ENCODE measurements at regions not wholly inside any gene's neighbourhood (a gene's known extent, or its start where the extent isn't known, plus 50 kb on each side); places are given as distances from the start of the nearest gene placed in this dataset.
A peak's percentile ranks its signal among the peaks of the same experiment; 100 is the strongest.
"Not testable (repeated sequence)": the region's sequence is repeated elsewhere in the genome, so short reads cannot be mapped to it uniquely, and the experiment has no call there.

DNA sequence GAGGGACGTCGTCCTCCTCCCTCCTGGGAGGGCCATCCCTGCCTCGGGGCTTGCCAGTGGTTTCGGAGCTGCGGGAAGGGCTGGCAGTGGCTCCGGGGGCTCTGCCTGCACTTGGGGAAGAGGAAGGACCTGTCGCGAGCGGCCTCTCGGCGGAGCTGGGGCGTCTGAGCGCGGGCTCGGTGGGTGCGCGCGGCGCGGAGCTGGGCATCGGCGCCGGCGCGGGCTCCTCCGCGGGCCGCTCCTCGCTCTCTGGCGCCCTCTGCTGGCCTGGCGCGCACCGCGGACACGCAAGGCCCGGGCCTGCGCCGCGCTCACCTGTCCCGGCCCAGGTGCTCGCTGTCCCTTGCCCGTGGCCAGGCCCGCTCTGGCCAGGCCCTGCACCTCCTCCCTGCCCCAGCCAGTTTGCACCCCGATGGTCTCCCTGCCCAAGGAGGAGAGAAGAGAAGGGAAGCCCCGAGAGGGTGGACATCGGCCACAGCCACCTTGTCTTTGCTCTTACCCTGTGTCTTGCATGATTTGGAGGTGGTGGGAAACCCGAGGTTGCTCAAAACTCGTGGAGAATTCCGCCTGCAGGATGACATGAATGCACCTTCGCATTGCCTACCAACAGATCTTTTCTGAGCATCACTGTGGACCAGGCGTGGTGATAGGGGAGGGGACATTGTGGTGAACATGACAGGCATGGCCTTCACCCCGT is 119.2 kb downstream of the OTOP1 start:
- H3K9me3 ChIP-seq (ENCODE audit: low read length); CTCF ChIA-PET (ENCODE audit: unreplicated experiment); H3K79me2 ChIP-seq (ENCODE audit: insufficient read depth, low read depth, low read length); H3K4me1 ChIP-seq (ENCODE audit: insufficient read depth, low read length, poor library complexity, severe bottlenecking); BruUV-seq (replicated peaks); H4K20me1 ChIP-seq (ENCODE audit: insufficient read depth, low read length); H2AFZ ChIP-seq (ENCODE audit: low read length); H3K9me2 ChIP-seq (ENCODE audit: insufficient read depth, low read length); POLR2A ChIA-PET; H3K27ac ChIP-seq (ENCODE audit: low read depth, low read length, poor library complexity, severe bottlenecking); H3K36me3 ChIP-seq (ENCODE audit: insufficient read depth, low read length): not testable (repeated sequence)
- peak; percentile 54 for DNase-seq (ENCODE audit: low spot score)
- intact Hi-C loops (cut with micrococcal nuclease; ENCODE audit: unreplicated experiment), result loop anchor here (10.0 kb wide), 1 partner anchor 123 kb away; no protein-coding TSS in a partner anchor
- Histone ChIP-seq H3K4me3 (ENCODE audit: low read depth, low read length, poor library complexity, severe bottlenecking) (peak overlapping the region; percentile 48), H3K4me2 (ENCODE audit: low read length) (peak overlapping the region; percentile 56)
- TF ChIP-seq, protein P1, sequence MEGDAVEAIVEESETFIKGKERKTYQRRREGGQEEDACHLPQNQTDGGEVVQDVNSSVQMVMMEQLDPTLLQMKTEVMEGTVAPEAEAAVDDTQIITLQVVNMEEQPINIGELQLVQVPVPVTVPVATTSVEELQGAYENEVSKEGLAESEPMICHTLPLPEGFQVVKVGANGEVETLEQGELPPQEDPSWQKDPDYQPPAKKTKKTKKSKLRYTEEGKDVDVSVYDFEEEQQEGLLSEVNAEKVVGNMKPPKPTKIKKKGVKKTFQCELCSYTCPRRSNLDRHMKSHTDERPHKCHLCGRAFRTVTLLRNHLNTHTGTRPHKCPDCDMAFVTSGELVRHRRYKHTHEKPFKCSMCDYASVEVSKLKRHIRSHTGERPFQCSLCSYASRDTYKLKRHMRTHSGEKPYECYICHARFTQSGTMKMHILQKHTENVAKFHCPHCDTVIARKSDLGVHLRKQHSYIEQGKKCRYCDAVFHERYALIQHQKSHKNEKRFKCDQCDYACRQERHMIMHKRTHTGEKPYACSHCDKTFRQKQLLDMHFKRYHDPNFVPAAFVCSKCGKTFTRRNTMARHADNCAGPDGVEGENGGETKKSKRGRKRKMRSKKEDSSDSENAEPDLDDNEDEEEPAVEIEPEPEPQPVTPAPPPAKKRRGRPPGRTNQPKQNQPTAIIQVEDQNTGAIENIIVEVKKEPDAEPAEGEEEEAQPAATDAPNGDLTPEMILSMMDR (conservative IDR thresholded peaks at IDR 0.05; ENCODE audit: low read length), result peak; percentile 72

DNA sequence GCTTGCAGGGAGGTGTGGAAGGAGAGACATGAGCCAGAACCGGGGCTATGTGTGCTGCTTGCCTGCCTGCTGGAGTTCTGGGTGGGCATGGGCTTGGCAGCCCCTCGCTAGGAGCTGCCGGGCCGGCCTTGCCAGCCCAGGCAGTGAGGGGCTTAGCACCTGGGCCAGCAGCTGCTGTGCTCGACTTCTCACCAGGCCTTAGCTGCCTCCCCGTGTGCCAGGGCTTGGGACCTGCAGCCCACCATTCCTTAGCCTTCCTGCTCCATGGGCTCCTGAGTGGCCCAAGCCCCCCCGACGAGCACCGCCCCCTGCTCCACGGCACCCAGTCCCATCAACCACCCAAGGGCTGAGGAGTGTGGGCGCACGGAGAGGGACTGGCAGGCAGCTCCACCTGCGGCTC is 111.3 kb downstream of the OTOP1 start:
- H3K4me3 ChIP-seq (ENCODE audit: low read depth, low read length, poor library complexity, severe bottlenecking); POLR2A ChIA-PET; H3K4me1 ChIP-seq (ENCODE audit: insufficient read depth, low read length, poor library complexity, severe bottlenecking); H3K79me2 ChIP-seq (ENCODE audit: insufficient read depth, low read depth, low read length); H3K27ac ChIP-seq (ENCODE audit: low read depth, low read length, poor library complexity, severe bottlenecking); intact Hi-C loops (cut with micrococcal nuclease; ENCODE audit: unreplicated experiment); H2AFZ ChIP-seq (ENCODE audit: low read length); H3K36me3 ChIP-seq (ENCODE audit: insufficient read depth, low read length); H4K20me1 ChIP-seq (ENCODE audit: insufficient read depth, low read length); H3K9me2 ChIP-seq (ENCODE audit: insufficient read depth, low read length); BruUV-seq (replicated peaks); DNase-seq (ENCODE audit: low spot score); H3K4me2 ChIP-seq (ENCODE audit: low read length); H3K9me3 ChIP-seq (ENCODE audit: low read length); CTCF ChIA-PET (ENCODE audit: unreplicated experiment): not testable (repeated sequence)

DNA sequence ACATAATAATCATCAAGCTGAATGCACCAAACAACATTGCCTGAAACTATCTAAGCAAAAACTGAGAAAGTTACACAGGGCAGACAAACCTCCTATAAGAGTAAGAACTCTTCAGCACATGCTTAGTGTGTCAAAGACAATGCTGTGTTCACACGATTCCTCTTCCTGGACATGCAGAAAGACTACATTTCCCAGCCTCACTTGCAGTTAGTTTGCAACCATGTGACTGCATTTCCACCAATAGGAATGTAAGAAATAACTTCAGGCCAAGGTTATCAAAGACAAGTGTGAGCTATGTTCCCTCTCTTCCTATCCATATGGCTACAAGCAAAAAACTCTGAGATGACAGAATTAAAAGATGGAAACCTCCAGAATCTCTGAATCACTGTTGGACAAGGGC is 109.8 kb downstream of the OTOP1 start:
- H3K27ac ChIP-seq (ENCODE audit: low read depth, low read length, poor library complexity, severe bottlenecking); H3K36me3 ChIP-seq (ENCODE audit: insufficient read depth, low read length); BruUV-seq (replicated peaks); CTCF ChIA-PET (ENCODE audit: unreplicated experiment); POLR2A ChIA-PET; H3K79me2 ChIP-seq (ENCODE audit: insufficient read depth, low read depth, low read length); H3K9me2 ChIP-seq (ENCODE audit: insufficient read depth, low read length); H3K9me3 ChIP-seq (ENCODE audit: low read length); H4K20me1 ChIP-seq (ENCODE audit: insufficient read depth, low read length); H3K4me3 ChIP-seq (ENCODE audit: low read depth, low read length, poor library complexity, severe bottlenecking); intact Hi-C loops (cut with micrococcal nuclease; ENCODE audit: unreplicated experiment); H3K4me1 ChIP-seq (ENCODE audit: insufficient read depth, low read length, poor library complexity, severe bottlenecking); H3K4me2 ChIP-seq (ENCODE audit: low read length): not testable (repeated sequence)
- DNase-seq (ENCODE audit: low spot score), result peak; percentile 62
- peak overlapping the region; percentile 19; the same call in 1 of the 2 replicates for H2AFZ ChIP-seq (ENCODE audit: low read length)

DNA sequence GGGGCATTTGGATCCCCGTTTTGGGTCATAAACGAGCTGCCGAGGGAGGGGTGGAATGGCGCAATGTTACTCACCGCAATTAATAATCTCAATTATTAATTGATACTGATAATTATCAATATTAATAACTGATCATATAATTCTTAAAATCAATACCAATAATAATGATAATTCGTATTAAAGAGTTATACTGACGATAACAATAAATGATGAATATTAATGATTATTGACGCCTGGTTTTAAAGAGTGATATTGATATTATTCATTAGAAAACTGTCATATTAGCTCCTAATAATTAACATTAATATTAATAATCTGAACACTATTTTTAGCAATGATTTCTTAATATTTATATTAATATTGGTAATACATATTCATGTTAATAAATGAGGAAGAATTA is 92.4 kb downstream of the OTOP1 start:
- H3K27ac ChIP-seq (ENCODE audit: low read depth, low read length, poor library complexity, severe bottlenecking); H4K20me1 ChIP-seq (ENCODE audit: insufficient read depth, low read length); BruUV-seq (replicated peaks); H3K4me2 ChIP-seq (ENCODE audit: low read length); H3K9me3 ChIP-seq (ENCODE audit: low read length); H2AFZ ChIP-seq (ENCODE audit: low read length); POLR2A ChIA-PET; DNase-seq (ENCODE audit: low spot score); H3K9me2 ChIP-seq (ENCODE audit: insufficient read depth, low read length); H3K4me1 ChIP-seq (ENCODE audit: insufficient read depth, low read length, poor library complexity, severe bottlenecking); H3K4me3 ChIP-seq (ENCODE audit: low read depth, low read length, poor library complexity, severe bottlenecking); H3K36me3 ChIP-seq (ENCODE audit: insufficient read depth, low read length); H3K79me2 ChIP-seq (ENCODE audit: insufficient read depth, low read depth, low read length); CTCF ChIA-PET (ENCODE audit: unreplicated experiment); intact Hi-C loops (cut with micrococcal nuclease; ENCODE audit: unreplicated experiment): not testable (repeated sequence)

DNA sequence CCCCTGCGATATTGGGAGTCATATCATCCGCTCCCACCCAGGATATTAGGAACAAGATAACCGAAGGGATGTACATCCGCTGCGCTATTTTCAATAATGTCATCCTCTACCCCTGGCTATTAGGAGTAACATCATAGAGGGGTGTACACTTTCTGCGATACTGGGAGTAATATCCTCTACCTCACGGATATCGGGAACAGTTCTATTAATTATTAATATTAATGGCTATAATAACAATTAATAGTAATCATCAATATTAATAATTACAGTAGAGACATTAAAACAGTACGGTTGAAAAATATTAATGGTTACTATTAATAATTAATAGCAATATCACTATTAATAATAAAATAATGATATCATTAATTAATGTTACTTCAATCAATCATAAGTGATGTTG is 90.1 kb downstream of the OTOP1 start:
- CTCF ChIA-PET (ENCODE audit: unreplicated experiment); intact Hi-C loops (cut with micrococcal nuclease; ENCODE audit: unreplicated experiment); H3K27ac ChIP-seq (ENCODE audit: low read depth, low read length, poor library complexity, severe bottlenecking); H3K4me2 ChIP-seq (ENCODE audit: low read length); H3K9me3 ChIP-seq (ENCODE audit: low read length); H3K9me2 ChIP-seq (ENCODE audit: insufficient read depth, low read length); POLR2A ChIA-PET; H3K4me1 ChIP-seq (ENCODE audit: insufficient read depth, low read length, poor library complexity, severe bottlenecking); H3K79me2 ChIP-seq (ENCODE audit: insufficient read depth, low read depth, low read length); BruUV-seq (replicated peaks); H3K4me3 ChIP-seq (ENCODE audit: low read depth, low read length, poor library complexity, severe bottlenecking); H3K36me3 ChIP-seq (ENCODE audit: insufficient read depth, low read length); H4K20me1 ChIP-seq (ENCODE audit: insufficient read depth, low read length); H2AFZ ChIP-seq (ENCODE audit: low read length); DNase-seq (ENCODE audit: low spot score): not testable (repeated sequence)

Data from OCI-LY7 (cell line).